AML-193 (cell line): ENCODE measurements at regions not wholly inside any gene's neighbourhood (a gene's known extent, or its start where the extent isn't known, plus 50 kb on each side); places are given as distances from the start of the nearest gene placed in this dataset.

ENCODE experiments used
- DNase-seq, 2 experiments: peaks; one replicate each; lab custom pipeline; 2025; lab: John Stamatoyannopoulos, UW

- no peak for DNase-seq
Observed at GRCh38 chr14:54209511-54210250, 187.1 kb upstream of the CDKN3 start.

- no peak for DNase-seq
Observed at GRCh38 chr14:54211551-54212308, 185.1 kb upstream of the CDKN3 start.

GRCh38 chr14:54213536-54213935 is 183.3 kb upstream of the CDKN3 start:
- no peak for DNase-seq

- no peak for DNase-seq
Observed at GRCh38 chr14:54216827-54217226, 180.0 kb upstream of the CDKN3 start.

GRCh38 chr14:54219261-54220070 is 177.3 kb upstream of the CDKN3 start:
- no peak for DNase-seq

- DNase-seq: no peak
Observed at GRCh38 chr14:54220071-54220703, 176.6 kb upstream of the CDKN3 start.

GRCh38 chr14:54220704-54221431 is 175.9 kb upstream of the CDKN3 start:
- DNase-seq: no peak

- DNase-seq: no peak
Observed at GRCh38 chr14:54221432-54221803, 175.4 kb upstream of the CDKN3 start.

GRCh38 chr14:54221971-54222370 is 174.8 kb upstream of the CDKN3 start:
- DNase-seq: no peak

GRCh38 chr14:54223831-54224402 is 172.9 kb upstream of the CDKN3 start:
- no peak for DNase-seq

- DNase-seq: no peak
Observed at GRCh38 chr14:54225457-54226060, 171.2 kb upstream of the CDKN3 start.

GRCh38 chr14:54226103-54226502 is 170.7 kb upstream of the CDKN3 start:
- DNase-seq: no peak

GRCh38 chr14:54226558-54226957 is 170.2 kb upstream of the CDKN3 start:
- no peak for DNase-seq

GRCh38 chr14:54229136-54229535 is 167.7 kb upstream of the CDKN3 start:
- DNase-seq: no peak

- DNase-seq: no peak
Observed at GRCh38 chr14:54230645-54231044, 166.2 kb upstream of the CDKN3 start.

GRCh38 chr14:54232735-54233134 is 164.1 kb upstream of the CDKN3 start:
- no peak for DNase-seq

GRCh38 chr14:54241517-54241916 is 155.3 kb upstream of the CDKN3 start:
- DNase-seq: no peak

GRCh38 chr14:54251356-54251755 is 145.5 kb upstream of the CDKN3 start:
- DNase-seq: no peak

- DNase-seq: no peak
Observed at GRCh38 chr14:54252072-54252730, 144.6 kb upstream of the CDKN3 start.
